ENCODE measurements at regions not wholly inside any gene's neighbourhood (a gene's known extent, or its start where the extent isn't known, plus 50 kb on each side); places are given as distances from the start of the nearest gene placed in this dataset.
"Not testable (repeated sequence)": the region's sequence is repeated elsewhere in the genome, so short reads cannot be mapped to it uniquely, and the experiment has no call there.

- DNase-seq (peak; percentile 20), ATAC-seq (ENCODE audit: poor library complexity) (no peak)
- intact Hi-C loops (cut with DNase I): no loop called here
Observed at GRCh38 chr17:77796176-77796860, 162.2 kb upstream of the TNRC6C start.

DNA sequence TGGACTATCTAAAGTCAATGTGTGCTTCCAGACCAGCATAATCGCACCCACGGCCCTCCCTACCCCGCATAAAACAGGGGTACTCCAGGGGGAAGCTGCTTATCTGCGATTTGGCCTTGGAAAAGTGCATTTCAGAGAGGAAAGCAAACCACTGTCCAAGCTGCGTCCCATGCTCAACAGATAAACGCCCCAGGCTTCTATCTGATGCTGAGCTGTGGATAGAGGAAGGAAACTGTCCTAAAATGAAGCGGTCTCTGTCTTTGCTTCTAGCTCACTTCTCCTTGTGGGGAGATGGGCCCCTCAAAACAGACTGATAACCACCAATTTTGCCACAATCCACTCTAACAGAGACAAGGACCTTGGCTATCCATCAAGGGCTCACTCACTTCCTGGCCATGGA lies 160.5 kb upstream of the TNRC6C start:
- intact Hi-C loops (cut with DNase I): no loop called here
- ATAC-seq (ENCODE audit: poor library complexity) (no peak), DNase-seq (no peak)

- DNase-seq (peak; percentile 20), ATAC-seq (ENCODE audit: poor library complexity) (no peak)
- intact Hi-C loops (cut with DNase I): no loop called here
Observed at GRCh38 chr17:77798481-77798880, 160.0 kb upstream of the TNRC6C start.

DNA sequence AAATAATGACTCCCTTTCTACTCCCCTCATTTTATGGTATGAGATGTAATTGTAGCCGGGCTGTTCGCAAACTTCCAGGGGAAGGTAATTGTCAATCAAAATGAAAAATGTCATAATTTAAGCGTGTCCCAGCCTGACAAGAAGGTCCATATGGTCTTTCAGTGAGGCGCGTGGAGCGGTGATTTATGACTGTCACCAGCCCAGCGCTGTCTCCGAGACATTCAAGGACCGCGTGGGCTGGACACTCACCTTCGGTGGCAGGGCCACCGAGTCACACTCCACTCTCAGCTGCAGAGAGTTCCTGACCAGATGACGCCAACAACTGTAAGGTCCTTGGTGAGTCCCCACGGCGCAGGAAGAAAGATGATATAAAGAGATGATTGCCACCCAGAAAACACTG lies 157.7 kb upstream of the TNRC6C start:
- intact Hi-C loops (cut with DNase I): no loop called here
- DNase-seq: peak; percentile 17
- ATAC-seq (ENCODE audit: poor library complexity): no peak

DNA sequence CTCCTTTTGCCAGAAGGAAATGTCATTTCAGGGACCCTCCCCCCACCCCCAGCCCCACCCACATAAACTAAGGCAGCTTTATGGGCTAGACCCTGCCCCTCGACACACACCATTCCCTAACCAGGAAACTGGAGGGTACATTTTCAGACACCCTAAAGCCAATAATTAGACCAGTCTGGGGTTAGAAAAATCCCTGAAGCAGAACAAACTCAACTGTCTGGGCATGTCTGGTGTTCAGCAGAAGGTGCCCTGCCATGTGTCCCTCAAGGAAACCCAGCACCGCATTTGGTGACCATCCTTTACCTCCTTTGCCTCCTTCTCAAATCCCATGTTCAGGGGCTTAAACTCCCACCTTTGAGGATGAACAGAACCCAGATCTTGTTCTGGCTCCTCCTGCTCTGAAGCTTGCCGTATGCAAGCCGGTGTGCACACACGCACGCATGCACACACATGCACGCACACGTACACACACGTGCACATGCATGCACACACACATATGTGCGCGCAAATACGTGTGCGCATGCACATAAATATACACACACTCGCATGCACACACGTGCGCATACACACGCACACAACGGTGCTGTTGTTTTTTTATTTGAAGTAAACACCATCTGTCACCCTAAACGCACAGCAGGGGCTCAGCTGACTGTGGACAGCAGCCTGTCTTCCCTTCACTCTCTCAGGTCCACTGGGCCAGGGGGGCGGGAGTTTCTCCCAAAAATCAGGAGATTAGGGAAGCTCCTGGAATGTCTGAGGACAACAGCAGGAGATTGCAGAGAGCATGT lies 156.8 kb upstream of the TNRC6C start:
- ATAC-seq (ENCODE audit: poor library complexity): no peak
- no peak for DNase-seq
- intact Hi-C loops (cut with DNase I): no loop called here

DNA sequence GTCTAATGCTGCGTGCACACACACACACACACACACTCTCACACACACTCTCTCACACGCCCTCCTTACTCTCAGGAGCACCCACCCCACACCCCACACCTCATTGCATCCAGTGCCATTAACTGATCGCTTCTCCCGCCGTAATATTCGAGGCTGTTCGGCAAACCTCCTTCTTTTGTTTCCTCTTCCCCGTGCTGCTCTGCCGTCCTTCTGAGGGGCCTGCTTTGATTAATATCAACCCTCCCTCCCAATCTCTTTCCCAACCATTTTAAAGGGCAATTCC lies 156.2 kb upstream of the TNRC6C start:
- no peak for ATAC-seq (ENCODE audit: poor library complexity)
- intact Hi-C loops (cut with DNase I): no loop called here
- DNase-seq: no peak

DNA sequence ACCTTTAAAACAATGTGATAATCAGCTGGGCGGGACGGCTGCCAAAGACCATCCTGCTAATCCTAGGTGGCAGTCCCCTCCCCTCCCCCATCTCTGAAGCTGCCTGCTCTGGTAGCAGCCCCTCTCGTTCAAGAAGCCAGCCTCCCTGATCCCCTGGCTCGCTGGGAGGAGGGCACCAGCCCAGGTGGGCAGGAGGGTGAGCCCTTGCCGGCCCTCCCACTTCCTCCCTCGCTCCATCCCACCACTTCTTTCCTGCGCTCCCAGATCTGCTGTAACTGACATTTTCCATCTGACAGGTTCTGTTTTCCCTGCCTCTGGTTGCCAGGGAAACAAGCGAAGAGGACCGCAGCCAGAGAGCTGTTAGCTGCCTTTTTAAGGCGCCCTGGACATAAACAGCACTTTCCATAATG lies 155.7 kb upstream of the TNRC6C start:
- intact Hi-C loops (cut with DNase I): no loop called here
- ATAC-seq (ENCODE audit: poor library complexity): peak; percentile 43
- peak; percentile 56 for DNase-seq

DNA sequence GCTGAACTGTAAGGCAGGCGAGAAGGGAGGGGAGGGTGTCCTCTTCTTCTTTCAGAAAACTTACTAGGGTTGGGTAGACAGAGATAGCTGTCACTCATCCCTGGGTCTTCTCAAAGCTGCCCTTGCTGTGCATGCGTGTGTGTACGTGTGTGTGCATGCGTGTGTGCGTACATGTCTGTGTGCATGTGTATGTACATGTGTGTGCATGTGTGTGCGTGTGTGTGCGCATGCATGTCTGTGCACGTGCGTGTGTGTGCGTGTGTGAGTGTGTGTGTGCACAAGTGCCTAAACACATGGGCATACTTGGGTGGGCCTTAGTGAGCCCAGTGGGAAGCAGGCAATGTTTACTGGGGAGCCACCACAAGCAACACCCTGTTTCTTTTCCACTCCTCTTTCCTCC lies 154.8 kb upstream of the TNRC6C start:
- intact Hi-C loops (cut with DNase I): no loop called here
- ATAC-seq (ENCODE audit: poor library complexity) (no peak), DNase-seq (peak; percentile 26)

- ATAC-seq (ENCODE audit: poor library complexity) (no peak), DNase-seq (peak; percentile 20)
- intact Hi-C loops (cut with DNase I): no loop called here
Observed at GRCh38 chr17:77804796-77805426, 153.6 kb upstream of the TNRC6C start.

DNA sequence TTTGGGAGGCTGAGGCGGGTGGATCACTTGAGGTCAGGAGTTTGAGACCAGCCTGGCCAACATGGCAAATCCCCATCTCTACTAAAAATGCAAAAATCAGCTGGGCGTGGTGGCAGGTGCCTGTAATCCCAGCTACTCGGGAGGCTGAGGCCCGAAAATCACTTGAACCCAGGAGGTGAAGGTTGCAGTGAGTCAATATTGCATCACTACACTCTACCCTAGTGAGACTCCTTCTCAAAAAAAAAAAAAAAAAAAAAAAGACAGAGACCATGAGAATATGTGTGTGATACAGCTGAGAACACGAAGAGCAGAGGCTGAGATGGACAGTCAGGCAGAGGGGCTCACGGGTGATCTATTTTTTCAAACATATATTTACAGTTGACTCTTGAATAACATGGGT lies 152.5 kb upstream of the TNRC6C start:
- intact Hi-C loops (cut with DNase I); DNase-seq; ATAC-seq (ENCODE audit: poor library complexity): not testable (repeated sequence)

GRCh38 chr17:77807051-77807745 lies 151.3 kb upstream of the TNRC6C start:
- intact Hi-C loops (cut with DNase I): no loop called here
- ATAC-seq (ENCODE audit: poor library complexity) (no peak), DNase-seq (peak; percentile 10)

DNA sequence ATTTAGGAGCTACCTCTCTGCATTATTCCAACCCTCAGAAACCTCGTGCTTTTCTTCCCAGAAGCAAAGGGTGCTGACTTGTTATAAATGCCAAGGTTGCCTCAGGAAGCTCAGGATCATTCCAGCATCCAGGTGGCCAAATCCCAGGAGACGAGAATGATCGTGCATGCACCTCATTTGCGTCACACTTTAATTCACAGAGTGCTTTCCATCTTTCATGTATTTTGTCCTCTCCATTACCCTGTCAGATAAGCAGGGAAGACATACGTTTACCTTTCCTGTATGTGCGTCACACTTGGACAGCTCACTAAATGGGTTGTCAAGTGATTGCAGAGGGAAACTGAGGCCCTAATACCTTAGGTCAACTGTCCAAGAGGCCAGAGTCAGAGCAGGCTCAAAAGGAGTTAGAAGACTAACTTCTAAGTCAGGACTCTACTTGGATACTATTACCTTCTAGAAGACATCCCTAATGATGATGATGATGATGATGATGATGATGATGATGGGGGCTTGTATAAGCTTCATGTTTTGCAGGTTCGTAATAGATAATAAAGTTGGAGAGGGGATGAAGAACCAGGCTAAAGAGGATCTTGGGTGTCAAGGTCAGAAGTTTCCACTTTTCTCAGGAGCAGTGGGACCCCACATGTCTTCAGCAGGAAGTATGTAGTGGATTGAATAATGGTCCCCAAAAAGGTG lies 150.6 kb upstream of the TNRC6C start:
- ATAC-seq (ENCODE audit: poor library complexity): no peak
- intact Hi-C loops (cut with DNase I): no loop called here
- no peak for DNase-seq

DNA sequence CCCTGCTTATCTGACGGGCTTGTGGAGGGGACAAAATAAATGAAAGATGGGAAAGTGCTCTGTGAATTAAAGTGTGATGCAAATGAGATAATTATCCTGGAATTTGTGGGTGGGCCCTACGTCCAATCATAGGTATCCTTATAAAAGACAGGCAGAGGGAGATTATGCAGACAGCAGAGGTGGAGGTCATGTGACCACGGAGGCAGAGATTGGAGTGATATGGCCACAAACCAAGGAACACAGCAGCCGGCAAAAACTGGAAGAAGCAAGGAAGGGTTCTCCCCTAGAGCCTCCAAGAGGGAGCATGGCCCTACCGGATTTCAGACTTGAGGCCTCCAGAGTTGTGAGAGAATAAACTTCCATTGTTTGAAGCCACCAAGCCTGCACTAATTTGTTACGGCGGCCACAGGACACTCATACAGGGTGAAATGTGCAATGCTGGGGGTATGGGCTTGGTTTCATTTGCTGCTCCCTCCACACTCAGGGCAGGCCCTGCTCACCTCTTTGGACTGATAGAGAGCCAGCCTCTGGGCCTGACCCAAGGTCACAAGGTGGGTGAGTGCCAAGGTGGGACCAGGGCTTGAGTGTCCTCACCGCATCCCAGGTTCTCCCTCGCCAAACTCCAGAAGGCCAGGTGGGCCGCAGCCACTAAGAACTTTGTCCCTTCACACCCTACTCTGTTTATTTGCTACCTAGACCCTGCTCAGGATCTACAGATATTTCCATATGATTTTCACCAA lies 149.6 kb upstream of the TNRC6C start:
- intact Hi-C loops (cut with DNase I): no loop called here
- DNase-seq (peak; percentile 22), ATAC-seq (ENCODE audit: poor library complexity) (no peak)

GRCh38 chr17:77809814-77810213 lies 148.7 kb upstream of the TNRC6C start:
- ATAC-seq (ENCODE audit: poor library complexity) (no peak), DNase-seq (no peak)
- intact Hi-C loops (cut with DNase I): no loop called here

- DNase-seq (peak; percentile 57), ATAC-seq (ENCODE audit: poor library complexity) (peak; percentile 91)
- intact Hi-C loops (cut with DNase I): no loop called here
Observed at GRCh38 chr17:77810536-77810935, 148.0 kb upstream of the TNRC6C start.

GRCh38 chr17:77811521-77811920 lies 147.0 kb upstream of the TNRC6C start:
- peak; percentile 13 for DNase-seq
- no peak for ATAC-seq (ENCODE audit: poor library complexity)
- intact Hi-C loops (cut with DNase I): no loop called here

- intact Hi-C loops (cut with DNase I): no loop called here
- ATAC-seq (ENCODE audit: poor library complexity): no peak
Observed at GRCh38 chr17:77814091-77814772, 144.3 kb upstream of the TNRC6C start.

More at GRCh38 chr17:77814091-77814772, 144.3 kb upstream of the TNRC6C start:
- peak; percentile 22 for DNase-seq

All from Right ventricle myocardium superior (tissue), 1 donor.